HG02852 (cell line): ENCODE measurements at regions not wholly inside any gene's neighbourhood (a gene's known extent, or its start where the extent isn't known, plus 50 kb on each side); places are given as distances from the start of the nearest gene placed in this dataset.
"Not testable (repeated sequence)": the region's sequence is repeated elsewhere in the genome, so short reads cannot be mapped to it uniquely, and the experiment has no call there.

Experiments used
- ATAC-seq: cut with Tn5 transposase; IDR thresholded peaks from one replicate; pipeline ENCODE4 v1.9.1; 2021; ENCODE audit warnings: mild to moderate bottlenecking, moderate library complexity; ENCODE audit not compliant: unreplicated experiment

GRCh38 chr5:162931501-162931900 lies 505.9 kb upstream of the CCNG1 start:
- no peak for ATAC-seq

GRCh38 chr5:162939991-162940390 lies 497.4 kb upstream of the CCNG1 start:
- no peak for ATAC-seq

- ATAC-seq, result no peak
Observed at GRCh38 chr5:162948677-162949076, 488.7 kb upstream of the CCNG1 start.

GRCh38 chr5:162956570-162956969 lies 480.8 kb upstream of the CCNG1 start:
- ATAC-seq, result no peak

- not testable (repeated sequence) for ATAC-seq
Observed at GRCh38 chr5:162964144-162964543, 473.3 kb upstream of the CCNG1 start.

- no peak for ATAC-seq
Observed at GRCh38 chr5:162990063-162990462, 447.3 kb upstream of the CCNG1 start.

- ATAC-seq, result peak; percentile 84
Observed at GRCh38 chr5:162990856-162991497, 446.4 kb upstream of the CCNG1 start.

GRCh38 chr5:162995568-162995967 lies 441.8 kb upstream of the CCNG1 start:
- ATAC-seq, result no peak

GRCh38 chr5:162996053-162996452 lies 441.3 kb upstream of the CCNG1 start:
- no peak for ATAC-seq

GRCh38 chr5:163005949-163006348 lies 431.4 kb upstream of the CCNG1 start:
- no peak for ATAC-seq

GRCh38 chr5:163022582-163023128 lies 414.7 kb upstream of the CCNG1 start:
- no peak for ATAC-seq

- no peak for ATAC-seq
Observed at GRCh38 chr5:163023846-163024245, 413.5 kb upstream of the CCNG1 start.

GRCh38 chr5:163024936-163025335 lies 412.5 kb upstream of the CCNG1 start:
- no peak for ATAC-seq

- no peak for ATAC-seq
Observed at GRCh38 chr5:163033656-163034055, 403.7 kb upstream of the CCNG1 start.

GRCh38 chr5:163041254-163041653 lies 396.1 kb upstream of the CCNG1 start:
- no peak for ATAC-seq

- peak; percentile 57 for ATAC-seq
Observed at GRCh38 chr5:163079618-163080017, 357.8 kb upstream of the CCNG1 start.

- ATAC-seq, result no peak
Observed at GRCh38 chr5:163089230-163089629, 348.2 kb upstream of the CCNG1 start.

- ATAC-seq, result no peak
Observed at GRCh38 chr5:163089926-163090325, 347.5 kb upstream of the CCNG1 start.

GRCh38 chr5:163094492-163095180 lies 342.8 kb upstream of the CCNG1 start:
- peak; percentile 93 for ATAC-seq

GRCh38 chr5:163104464-163104863 lies 332.9 kb upstream of the CCNG1 start:
- no peak for ATAC-seq

GRCh38 chr5:163105456-163105855 lies 331.9 kb upstream of the CCNG1 start:
- ATAC-seq, result no peak

- ATAC-seq, result peak; percentile 72
Observed at GRCh38 chr5:163106098-163106497, 331.3 kb upstream of the CCNG1 start.
